HG03097 (cell line): ENCODE measurements at regions not wholly inside any gene's neighbourhood (a gene's known extent, or its start where the extent isn't known, plus 50 kb on each side); places are given as distances from the start of the nearest gene placed in this dataset.

Source experiments
- ATAC-seq: cut with Tn5 transposase; IDR thresholded peaks from one replicate; pipeline ENCODE4 v1.9.1; 2021; ENCODE audit not compliant: unreplicated experiment, low FRiP score

DNA sequence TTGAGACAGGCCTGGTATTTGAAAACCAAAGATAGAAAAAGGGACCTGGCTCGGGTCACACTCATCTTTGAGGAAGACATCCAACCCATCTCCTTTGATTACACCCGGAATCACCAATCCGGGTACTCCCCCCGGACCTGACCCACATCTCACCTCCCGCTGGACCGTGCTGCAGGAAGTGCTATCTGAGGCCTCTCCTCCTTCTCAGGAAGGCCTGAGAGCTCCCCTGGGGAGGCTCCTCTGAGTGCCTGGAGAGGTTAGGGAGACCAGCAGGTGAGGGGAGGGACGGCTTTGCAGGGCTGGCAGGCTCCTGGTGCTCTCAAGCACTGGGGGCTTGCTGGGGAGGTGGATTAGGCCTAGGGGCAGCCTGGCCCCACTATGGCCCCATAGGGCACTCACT is 170.9 kb downstream of the ACKR3 start:
- no peak for ATAC-seq

DNA sequence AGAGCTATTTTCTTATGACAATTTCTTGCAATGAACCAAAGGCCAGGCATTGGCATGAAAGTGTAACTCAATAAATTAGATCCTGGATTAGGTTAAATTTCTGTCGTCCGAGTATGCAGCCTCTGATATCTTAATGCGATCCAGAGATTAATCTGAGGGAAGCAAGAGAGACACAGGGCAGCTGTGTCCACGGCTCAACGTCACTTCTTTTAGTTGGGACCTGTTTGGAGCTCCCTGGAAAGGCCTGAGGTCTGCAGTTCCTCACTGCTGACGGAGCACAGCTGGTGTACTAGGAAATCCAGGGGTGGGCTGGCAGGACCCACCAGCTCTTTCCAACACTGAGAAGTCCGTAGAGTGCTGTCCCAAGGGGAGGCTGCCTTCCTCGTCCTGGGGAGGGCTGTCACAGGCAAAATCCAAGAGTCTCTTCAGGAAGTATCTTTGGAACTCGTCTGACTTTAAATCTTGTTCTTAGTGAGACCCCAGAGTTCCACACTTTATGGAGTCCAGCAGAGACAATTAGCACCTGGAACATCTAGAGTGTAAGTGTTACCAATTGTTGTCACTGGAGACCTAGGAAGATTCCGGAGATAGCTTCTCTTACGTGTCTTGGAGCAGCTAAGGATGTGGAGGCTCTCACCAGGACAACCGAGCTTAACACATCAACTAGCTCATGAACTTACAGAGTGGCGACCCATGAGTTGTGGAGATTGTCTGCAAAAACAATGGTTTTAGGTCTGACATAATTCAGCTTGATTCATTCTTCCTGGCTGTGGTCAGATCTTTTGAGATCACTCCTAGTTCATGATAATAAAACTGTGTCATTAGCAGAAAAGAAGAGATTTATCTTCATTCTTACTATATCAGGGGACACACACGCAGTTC is 173.7 kb downstream of the ACKR3 start:
- no peak for ATAC-seq

GRCh38 chr2:236743921-236744280 is 174.3 kb downstream of the ACKR3 start:
- ATAC-seq, result no peak

GRCh38 chr2:236744281-236744705 is 174.7 kb downstream of the ACKR3 start:
- no peak for ATAC-seq

DNA sequence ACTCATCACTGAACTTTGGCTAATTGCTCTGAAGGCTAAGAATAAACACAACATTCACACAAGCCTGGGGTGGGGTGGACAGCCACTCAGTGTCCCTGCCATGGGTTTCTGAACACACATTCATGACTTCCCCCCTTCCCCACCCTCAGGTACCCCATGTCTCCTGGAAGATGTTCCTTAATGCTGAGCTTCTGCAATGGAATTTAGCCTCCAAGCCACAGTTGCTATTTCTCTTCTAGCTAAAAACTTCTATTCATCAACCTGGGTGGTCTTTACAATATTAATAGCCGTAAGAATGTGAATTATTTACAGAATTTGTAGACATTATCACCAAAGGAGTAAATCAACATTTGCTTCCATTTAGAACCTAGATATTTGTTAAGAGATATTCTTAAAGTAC is 175.1 kb downstream of the ACKR3 start:
- ATAC-seq, result no peak

- ATAC-seq, result no peak
These were observed 176.0 kb downstream of the ACKR3 start for GRCh38 chr2:236745420-236746210.

GRCh38 chr2:236746833-236747232 is 177.2 kb downstream of the ACKR3 start:
- ATAC-seq, result no peak

GRCh38 chr2:236747426-236747825 is 177.8 kb downstream of the ACKR3 start:
- no peak for ATAC-seq

DNA sequence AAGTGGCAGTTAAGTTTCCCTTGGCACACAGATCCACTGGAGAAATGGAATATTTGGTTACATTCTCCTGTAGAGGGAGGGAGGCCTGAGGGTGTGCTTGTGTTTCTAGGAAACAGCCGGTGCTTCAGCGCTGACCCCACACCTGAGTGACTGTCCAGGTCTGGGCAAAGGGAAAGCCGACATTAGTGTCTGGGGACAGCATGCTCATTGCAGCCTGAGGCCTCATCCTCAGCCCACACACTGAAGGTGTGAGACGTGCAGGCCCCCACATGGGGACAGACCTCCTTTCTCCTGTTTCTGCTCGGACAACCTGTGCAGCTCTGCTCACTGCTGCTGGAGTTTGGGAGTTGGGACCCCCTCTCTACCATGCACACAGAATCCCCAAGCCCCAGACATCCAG is 178.3 kb downstream of the ACKR3 start:
- ATAC-seq, result no peak

DNA sequence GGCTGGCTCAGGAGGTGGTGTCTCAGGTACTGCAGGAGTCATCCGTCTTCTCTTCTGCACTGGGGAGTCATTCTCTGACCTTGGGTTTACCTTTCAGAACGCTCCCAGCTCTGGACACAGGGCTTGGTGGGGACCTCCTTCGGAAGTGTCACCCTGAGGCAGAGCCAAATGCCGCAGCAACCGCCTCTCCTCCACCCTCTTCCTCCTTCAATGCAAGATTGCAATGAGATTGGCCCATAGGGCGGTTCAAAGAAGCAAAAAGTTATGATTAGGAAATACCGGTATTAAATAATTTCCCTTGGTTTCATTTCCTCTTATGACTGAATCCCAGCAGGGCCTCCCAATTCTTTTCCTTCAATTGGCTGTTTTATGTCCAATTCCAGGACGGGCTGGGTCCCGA is 178.8 kb downstream of the ACKR3 start:
- ATAC-seq, result no peak

DNA sequence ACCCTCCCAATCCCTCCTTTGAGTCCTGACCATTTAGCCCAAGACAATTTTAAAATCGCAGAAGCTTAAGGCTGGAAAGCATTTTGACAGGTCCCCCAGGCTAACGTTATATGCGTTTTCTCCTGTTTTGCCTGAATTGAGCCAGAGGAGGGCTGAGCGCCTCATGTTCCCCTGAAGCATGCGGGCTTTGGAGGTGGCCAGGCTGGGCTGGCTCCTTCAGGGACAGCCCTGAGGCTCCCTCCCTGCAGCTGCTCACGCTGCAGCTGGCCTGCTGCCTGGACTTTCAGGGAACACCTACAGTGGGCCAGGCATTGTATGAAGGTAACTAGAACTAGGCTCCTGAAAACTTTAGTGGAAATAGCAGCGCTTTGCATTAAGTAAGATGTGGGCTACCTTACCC is 179.2 kb downstream of the ACKR3 start:
- ATAC-seq, result no peak

- no peak for ATAC-seq
These were observed 179.7 kb downstream of the ACKR3 start for GRCh38 chr2:236749346-236749745.

DNA sequence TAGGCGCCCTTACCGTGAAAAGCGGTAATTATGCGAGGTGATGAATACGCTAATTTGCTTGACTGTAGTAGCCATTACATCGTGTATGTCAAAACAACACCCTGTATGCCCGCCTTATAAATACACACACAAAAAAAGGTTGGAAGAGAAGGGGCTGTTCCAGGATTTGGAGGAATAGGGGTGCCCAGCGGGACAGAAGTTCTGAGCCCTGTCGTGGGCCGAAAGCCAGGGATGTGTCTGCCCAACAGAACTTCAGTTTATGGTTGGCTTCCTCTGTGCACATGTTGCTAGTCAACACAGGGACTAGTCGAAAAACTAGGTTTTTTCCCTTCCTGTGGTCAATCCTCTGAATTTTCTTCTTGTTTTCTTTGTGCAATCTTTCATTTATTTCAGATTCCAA is 182.5 kb downstream of the ACKR3 start:
- ATAC-seq, result no peak

DNA sequence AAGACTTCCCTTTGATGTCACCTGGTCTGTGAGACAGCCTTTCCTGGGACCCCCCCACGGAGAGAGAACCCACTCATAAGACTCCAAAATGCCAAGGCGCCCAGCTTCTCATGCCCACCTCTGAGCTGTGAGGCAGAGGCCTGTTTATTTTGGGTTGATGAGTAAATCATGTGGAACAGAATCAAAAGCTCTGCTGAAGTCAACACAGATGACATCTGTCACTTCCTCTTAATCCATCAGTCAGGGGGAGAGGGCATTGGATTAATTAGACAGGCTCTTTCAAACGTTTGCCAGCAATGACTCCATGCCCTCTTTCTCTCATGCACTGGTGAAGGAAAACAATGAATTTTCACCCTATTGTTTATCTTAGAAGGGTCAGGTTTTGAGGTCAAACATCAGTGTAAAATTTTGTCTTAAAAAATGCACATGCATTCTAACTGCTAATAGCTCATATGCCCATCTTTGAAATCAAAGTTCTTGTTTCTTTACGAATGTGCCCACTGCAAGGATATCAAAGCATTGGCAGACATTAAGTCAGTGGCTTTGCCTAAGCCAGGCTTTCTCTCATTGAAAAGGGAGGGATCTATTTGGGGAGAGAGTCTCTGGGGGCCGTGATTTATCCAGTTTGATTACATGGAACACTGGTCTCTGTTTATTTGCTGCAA is 184.1 kb downstream of the ACKR3 start:
- no peak for ATAC-seq

DNA sequence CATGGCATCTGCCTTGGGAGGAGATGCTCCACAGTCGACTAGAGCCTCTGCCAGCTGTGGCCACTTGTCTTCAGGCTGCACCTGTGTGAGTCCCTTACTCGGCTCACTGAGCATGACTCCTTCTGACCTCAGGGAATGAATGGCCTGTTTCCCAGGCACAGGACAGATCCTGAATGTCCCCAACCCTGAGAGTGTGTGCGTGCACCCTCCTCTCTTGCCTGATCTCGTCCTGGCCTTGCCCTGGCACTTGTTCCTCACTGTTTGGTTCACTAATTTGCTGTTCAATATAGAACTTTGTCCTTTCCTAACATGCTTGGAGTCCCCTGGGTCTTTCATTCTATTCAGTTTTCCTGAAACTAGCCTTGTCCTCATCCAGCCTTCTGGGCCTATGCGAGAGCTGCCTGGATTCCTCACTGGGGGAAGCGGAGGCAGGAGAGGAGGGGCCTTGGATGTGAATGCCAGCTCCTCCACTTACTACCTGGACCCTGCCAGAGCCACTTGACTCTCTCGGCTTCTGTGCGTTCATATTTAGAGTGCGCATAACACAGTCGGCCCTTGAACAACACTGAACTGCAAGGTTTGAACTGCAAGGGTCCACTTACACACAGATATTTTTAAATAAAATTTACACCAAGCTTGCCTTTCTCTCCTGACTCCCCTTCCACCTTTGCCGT is 184.8 kb downstream of the ACKR3 start:
- ATAC-seq, result no peak

DNA sequence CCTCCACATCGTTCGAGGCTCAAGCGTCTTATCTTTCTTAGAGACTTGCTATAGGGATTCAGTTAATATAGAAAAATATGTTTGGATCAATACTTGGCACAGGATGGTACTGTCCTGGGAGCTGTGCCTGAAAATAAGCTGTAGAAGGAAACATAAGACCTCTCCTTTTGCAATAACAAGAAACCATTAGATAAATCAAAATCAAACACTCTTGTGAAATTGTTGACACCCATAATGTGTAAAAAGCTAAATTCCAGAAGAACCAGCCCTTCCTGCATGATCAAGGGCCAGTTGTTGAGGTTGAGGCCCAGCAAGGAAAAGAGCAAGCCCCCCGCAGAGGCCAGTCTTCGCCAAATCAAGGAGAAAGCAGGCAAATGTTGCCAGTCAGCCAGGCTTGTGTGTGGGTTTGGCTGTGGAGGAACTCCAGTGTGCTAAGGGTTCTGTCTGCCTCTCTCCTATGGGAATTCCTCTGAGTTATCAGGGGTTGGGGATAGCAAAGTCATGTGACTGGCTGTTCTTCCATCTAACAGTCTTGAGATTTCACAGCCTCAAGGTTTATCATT is 185.7 kb downstream of the ACKR3 start:
- no peak for ATAC-seq

DNA sequence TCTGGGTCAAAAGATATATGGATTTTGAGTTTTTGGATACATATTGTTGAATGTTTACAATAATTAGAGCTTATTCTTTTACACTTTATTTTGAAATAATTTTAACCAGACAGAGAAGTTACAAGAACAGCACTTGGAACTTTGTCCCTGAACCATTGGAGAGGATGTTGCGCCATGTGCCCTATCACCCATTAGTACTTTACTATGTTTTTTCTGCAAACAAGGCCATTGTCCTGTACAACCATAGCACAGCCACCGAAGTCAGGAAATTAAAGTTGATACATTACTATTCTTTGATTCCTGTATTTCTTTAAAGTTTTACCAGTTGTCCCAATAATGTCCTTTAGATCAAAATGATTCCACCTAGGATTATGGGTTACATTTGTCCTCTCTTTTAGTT is 188.8 kb downstream of the ACKR3 start:
- ATAC-seq, result no peak

- ATAC-seq, result no peak
These were observed 190.6 kb downstream of the ACKR3 start for GRCh38 chr2:236760246-236760645.

DNA sequence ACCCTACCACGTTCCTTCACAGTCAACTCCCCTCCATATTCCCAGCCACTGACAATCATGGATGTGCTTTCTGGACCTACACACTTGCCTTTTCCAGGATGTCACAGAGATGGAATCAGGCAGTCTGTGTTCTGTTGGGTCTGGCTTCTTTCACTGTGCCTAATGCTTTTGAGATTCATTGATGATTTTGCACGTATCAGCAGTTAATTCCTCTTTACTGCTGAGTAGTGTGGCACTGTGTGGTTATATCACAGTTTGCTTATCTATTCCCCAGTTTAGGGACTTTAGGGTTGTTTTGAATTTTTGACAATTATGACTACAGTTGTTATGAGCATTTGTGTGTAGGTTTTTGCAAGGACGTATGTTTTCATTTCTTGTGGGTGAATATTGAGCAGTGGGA is 191.7 kb downstream of the ACKR3 start:
- no peak for ATAC-seq

DNA sequence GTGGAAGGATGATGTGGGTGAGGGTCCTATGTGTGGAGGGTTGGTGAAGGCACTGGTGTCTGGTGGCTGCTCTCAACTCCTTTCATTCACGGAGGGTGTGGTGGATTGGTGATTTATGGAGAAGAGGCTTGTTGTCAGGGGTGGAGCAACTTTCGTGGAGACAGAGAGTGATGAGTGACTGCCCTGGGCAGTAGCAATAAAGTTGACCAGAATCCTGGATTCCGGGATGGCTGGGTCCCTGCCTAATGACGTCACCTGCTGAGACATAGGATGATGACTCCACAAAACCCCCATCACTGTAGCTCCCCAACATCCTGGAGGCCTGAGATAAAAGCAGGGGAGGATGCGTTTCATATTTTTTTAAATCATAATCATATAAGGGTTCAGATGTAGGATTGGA is 193.0 kb downstream of the ACKR3 start:
- no peak for ATAC-seq

GRCh38 chr2:236763857-236764256 is 194.2 kb downstream of the ACKR3 start:
- no peak for ATAC-seq
